WERI-Rb-1 (cell line): ENCODE measurements at regions not wholly inside any gene's neighbourhood (a gene's known extent, or its start where the extent isn't known, plus 50 kb on each side); places are given as distances from the start of the nearest gene placed in this dataset.

Source experiments
- DNase-seq: peaks from one replicate; pipeline ENCODE4 v3.0.0-alpha.2; 2020
- H3K27ac ChIP-seq: fragments of 250-450 bp; sonication (Bioruptor Pico); 2 replicates; pipeline ENCODE4 v1.5.1; 2020; ENCODE audit warnings: mild to moderate bottlenecking, moderate library complexity
- H3K27me3 ChIP-seq: fragments of 250-450 bp; sonication (Bioruptor Pico); 2 replicates; pipeline ENCODE4 v1.5.1; 2021; ENCODE audit warnings: mild to moderate bottlenecking, low read depth, moderate library complexity; ENCODE audit not compliant: insufficient read depth, severe bottlenecking
- H3K36me3 ChIP-seq: fragments of 250-450 bp; sonication (Bioruptor Pico); 2 replicates; pipeline ENCODE4 v1.5.1; 2020; ENCODE audit warnings: mild to moderate bottlenecking, moderate library complexity
- H3K4me3 ChIP-seq: 2 replicates; pipeline ENCODE4 v1.5.1; 2011; ENCODE audit warnings: low read depth, mild to moderate bottlenecking, control low read depth, low read length
- H3K9me3 ChIP-seq: fragments of 250-450 bp; sonication (Bioruptor Pico); 2 replicates; pipeline ENCODE4 v1.5.1; 2021; ENCODE audit warnings: mild to moderate bottlenecking, moderate library complexity; ENCODE audit not compliant: severe bottlenecking
- CTCF ChIP-seq: IDR thresholded peaks from 2 replicates; pipeline ENCODE4 v1.5.1; 2011; ENCODE audit warnings: low read depth, mild to moderate bottlenecking, control low read depth, inconsistent platforms, low read length

- no peak for TF ChIP-seq CTCF
- H3K27me3 ChIP-seq = no peaks in the 10 kb centered on the region
- no peak overlapping the region for H3K27ac ChIP-seq
- H3K4me3 ChIP-seq = no peak overlapping the region
- no peaks in the 10 kb centered on the region for H3K9me3 ChIP-seq
- no peak for DNase-seq
- no peaks in the 10 kb centered on the region for H3K36me3 ChIP-seq
Observed at GRCh38 chr4:10971800-10972401, 287.3 kb upstream of the CLNK start.

- no peak for DNase-seq
- no peaks in the 10 kb centered on the region for H3K9me3 ChIP-seq
- no peak for TF ChIP-seq CTCF
- H3K27ac ChIP-seq = no peak overlapping the region
- H3K4me3 ChIP-seq = no peak overlapping the region
- no peaks in the 10 kb centered on the region for H3K36me3 ChIP-seq
- H3K27me3 ChIP-seq = no peaks in the 10 kb centered on the region
Observed at GRCh38 chr4:10965196-10965595, 280.6 kb upstream of the CLNK start.

- no peaks in the 10 kb centered on the region for H3K9me3 ChIP-seq
- no peak overlapping the region for H3K4me3 ChIP-seq
- H3K36me3 ChIP-seq = no peaks in the 10 kb centered on the region
- H3K27me3 ChIP-seq = no peaks in the 10 kb centered on the region
- no peak for TF ChIP-seq CTCF
- no peak overlapping the region for H3K27ac ChIP-seq
- DNase-seq = no peak
Observed at GRCh38 chr4:10963958-10964703, 279.6 kb upstream of the CLNK start.

GRCh38 chr4:10963241-10963640 lies 278.7 kb upstream of the CLNK start:
- DNase-seq = no peak
- Histone ChIP-seq H3K9me3 (no peaks in the 10 kb centered on the region), H3K4me3 (no peak overlapping the region), H3K27ac (no peak overlapping the region), H3K27me3 (no peaks in the 10 kb centered on the region), H3K36me3 (no peaks in the 10 kb centered on the region)
- TF ChIP-seq CTCF = no peak

GRCh38 chr4:10962246-10962645 lies 277.7 kb upstream of the CLNK start:
- Histone ChIP-seq H3K27ac (no peak overlapping the region), H3K9me3 (no peaks in the 10 kb centered on the region), H3K36me3 (no peaks in the 10 kb centered on the region), H3K4me3 (no peak overlapping the region), H3K27me3 (no peaks in the 10 kb centered on the region)
- no peak for DNase-seq
- no peak for TF ChIP-seq CTCF
